ENCODE measurements at regions not wholly inside any gene's neighbourhood (a gene's known extent, or its start where the extent isn't known, plus 50 kb on each side); places are given as distances from the start of the nearest gene placed in this dataset.

GRCh38 chr20:24765316-24766142, 183.5 kb upstream of the CST7 start:
- no peak for TF ChIP-seq POLR2A (IDR thresholded peaks at IDR 0.05)
- TF ChIP-seq CTCF (IDR thresholded peaks at IDR 0.05), result no peak

Data from esophagus squamous epithelium (tissue), 4 donors.